Neutrophil (primary cell): ENCODE measurements at regions not wholly inside any gene's neighbourhood (a gene's known extent, or its start where the extent isn't known, plus 50 kb on each side); places are given as distances from the start of the nearest gene placed in this dataset.

Experiments used
- H3K27ac ChIP-seq: fragments of 200-600 bp; sonication (generic); 2 replicates; pipeline ENCODE4 v1.5.1; 2016; ENCODE audit warnings: mild to moderate bottlenecking, moderate library complexity
- H3K27me3 ChIP-seq: fragments of 200-600 bp; sonication (generic); 2 replicates; pipeline ENCODE4 v1.6.0; 2016; ENCODE audit warnings: mild to moderate bottlenecking
- H3K36me3 ChIP-seq: fragments of 200-600 bp; sonication (generic); 2 replicates; pipeline ENCODE4 v1.5.1; 2017
- H3K4me1 ChIP-seq, 2 experiments: fragments of 200-600 bp in 1 of 2; sonication (generic) in 1 of 2; 1 replicate in 1 of 2; 2 replicates in 1 of 2; pipeline versions ENCODE4 v1.5.1 to v1.6.1; 2013 to 2016; ENCODE audit warnings: low read depth in 1 of 2, low read length in 1 of 2, mild to moderate bottlenecking in 1 of 2, moderate library complexity in 1 of 2; ENCODE audit not compliant: control insufficient read depth in 1 of 2, insufficient read depth in 1 of 2
- H3K4me3 ChIP-seq, 2 experiments: fragments of 200-600 bp in 1 of 2; sonication (generic) in 1 of 2; 1 replicate in 1 of 2; 2 replicates in 1 of 2; pipeline ENCODE4 v1.5.1; 2013 to 2016; ENCODE audit warnings: low read depth in 1 of 2, low read length in 1 of 2, mild to moderate bottlenecking in 1 of 2, moderate library complexity in 1 of 2
- H3K9me3 ChIP-seq: fragments of 200-600 bp; sonication (generic); 2 replicates; pipeline ENCODE4 v1.5.1; 2016
- CTCF ChIP-seq: fragments of 200-600 bp; sonication (generic); IDR thresholded peaks from 2 replicates; pipeline ENCODE4 v1.5.1; 2016; ENCODE audit warnings: antibody characterized with exemption

- Histone ChIP-seq H3K27me3 (no peaks in the 10 kb centered on the region), H3K4me3 (no peak overlapping the region), H3K27ac (no peak overlapping the region), H3K4me1 (no peaks in the 10 kb centered on the region), H3K36me3 (no peaks in the 10 kb centered on the region), H3K9me3 (no peaks in the 10 kb centered on the region)
- no peak for TF ChIP-seq CTCF
Observed at GRCh38 chrX:7582191-7582590, 260.8 kb upstream of the VCX start.

GRCh38 chrX:7580127-7580526 is 262.8 kb upstream of the VCX start:
- Histone ChIP-seq H3K27me3 (no peaks in the 10 kb centered on the region), H3K27ac (no peak overlapping the region), H3K36me3 (no peaks in the 10 kb centered on the region), H3K9me3 (no peaks in the 10 kb centered on the region), H3K4me3 (no peak overlapping the region), H3K4me1 (no peaks in the 10 kb centered on the region)
- TF ChIP-seq CTCF, result no peak

GRCh38 chrX:7574325-7574724 is 268.6 kb upstream of the VCX start:
- no peak for TF ChIP-seq CTCF
- H3K27ac ChIP-seq, result no peak overlapping the region
- no peaks in the 10 kb centered on the region for H3K9me3 ChIP-seq
- no peak overlapping the region for H3K4me3 ChIP-seq
- H3K36me3 ChIP-seq, result no peaks in the 10 kb centered on the region
- H3K27me3 ChIP-seq, result no peaks in the 10 kb centered on the region
- H3K4me1 ChIP-seq, result no peaks in the 10 kb centered on the region

- Histone ChIP-seq H3K27me3 (no peaks in the 10 kb centered on the region), H3K36me3 (no peaks in the 10 kb centered on the region), H3K9me3 (no peaks in the 10 kb centered on the region), H3K4me1 (no peaks in the 10 kb centered on the region), H3K4me3 (no peak overlapping the region), H3K27ac (no peak overlapping the region)
- TF ChIP-seq CTCF, result no peak
Observed at GRCh38 chrX:7570432-7571029, 272.4 kb upstream of the VCX start.

- no peak overlapping the region for H3K4me3 ChIP-seq
- H3K27ac ChIP-seq, result no peak overlapping the region
- no peaks in the 10 kb centered on the region for H3K4me1 ChIP-seq
- H3K27me3 ChIP-seq, result no peaks in the 10 kb centered on the region
- TF ChIP-seq CTCF, result no peak
- no peaks in the 10 kb centered on the region for H3K36me3 ChIP-seq
- H3K9me3 ChIP-seq, result no peaks in the 10 kb centered on the region
Observed at GRCh38 chrX:7568597-7568996, 274.4 kb upstream of the VCX start.

GRCh38 chrX:7568130-7568529 is 274.8 kb upstream of the VCX start:
- Histone ChIP-seq H3K4me3 (no peak overlapping the region), H3K27me3 (no peaks in the 10 kb centered on the region), H3K4me1 (no peaks in the 10 kb centered on the region), H3K9me3 (no peaks in the 10 kb centered on the region), H3K27ac (no peak overlapping the region), H3K36me3 (no peaks in the 10 kb centered on the region)
- TF ChIP-seq CTCF, result no peak
